Central memory CD8-positive, alpha-beta T cell (primary cell): ENCODE measurements at regions not wholly inside any gene's neighbourhood (a gene's known extent, or its start where the extent isn't known, plus 50 kb on each side); places are given as distances from the start of the nearest gene placed in this dataset.
A peak's percentile ranks its signal among the peaks of the same experiment; 100 is the strongest.

Source experiments
- ATAC-seq: fragments of 150-1000 bp; cut with Tn5 transposase; replicated peaks from 2 replicates; pipeline ENCODE4 v1.10.0; 2022; ENCODE audit warnings: mild to moderate bottlenecking, moderate FRiP score, moderate number of reproducible peaks; ENCODE audit not compliant: poor library complexity, severe bottlenecking; ENCODE audit errors: extremely low read depth
- DNase-seq, 2 donors: peaks; one replicate each; pipeline ENCODE4 v3.0.0; 2021; ENCODE audit warnings: low spot score in 2 of 2
- H3K27ac Mint-ChIP-seq: one replicate; pipeline ENCODE4 v1.8.0; 2022; ENCODE audit warnings: low read depth, mild to moderate bottlenecking, moderate library complexity, mixed read lengths
- H3K27me3 Mint-ChIP-seq: one replicate; pipeline ENCODE4 v1.8.0; 2022; ENCODE audit warnings: mixed read lengths
- H3K36me3 Mint-ChIP-seq: one replicate; pipeline ENCODE4 v1.8.0; 2022; ENCODE audit warnings: mild to moderate bottlenecking, moderate library complexity, mixed read lengths; ENCODE audit not compliant: insufficient read depth
- H3K4me1 Mint-ChIP-seq: one replicate; pipeline ENCODE4 v1.8.0; 2022; ENCODE audit warnings: mixed read lengths
- H3K4me3 Mint-ChIP-seq: one replicate; pipeline ENCODE4 v1.8.0; 2022; ENCODE audit warnings: mild to moderate bottlenecking, moderate library complexity, mixed read lengths
- H3K9me3 Mint-ChIP-seq: one replicate; pipeline ENCODE4 v1.8.0; 2022; ENCODE audit warnings: mixed read lengths

DNA sequence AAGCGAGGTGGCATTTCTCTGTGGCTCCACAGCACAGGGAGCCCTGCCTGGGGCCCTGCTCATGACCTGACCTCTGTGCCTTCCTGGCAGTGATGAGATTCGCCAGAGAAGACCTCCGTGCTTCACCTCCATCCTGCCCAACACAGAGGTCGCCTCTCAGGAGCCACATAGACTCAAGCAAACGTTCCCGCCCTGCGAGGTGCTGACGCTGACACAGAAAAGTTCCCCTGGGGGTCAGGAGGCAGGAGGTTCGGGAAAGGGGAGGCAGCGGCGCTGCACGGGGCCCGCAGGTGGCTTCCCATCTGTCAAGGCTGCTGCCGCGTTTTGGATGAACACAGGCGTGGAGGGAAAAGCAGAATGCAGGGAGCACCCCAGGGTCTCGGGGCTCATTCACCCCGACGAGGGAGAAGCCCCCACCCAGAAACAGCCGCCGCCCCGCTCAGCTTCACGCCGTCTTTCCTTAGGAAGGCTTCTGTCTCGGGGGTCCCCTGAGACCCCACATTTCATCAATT, 579.6 kb upstream of the SALL3 start:
- Mint-ChIP-seq H3K36me3 (no peaks in the 10 kb centered on the region), H3K9me3 (no peaks in the 10 kb centered on the region), H3K4me1 (no peaks in the 10 kb centered on the region), H3K27ac (no peak overlapping the region), H3K4me3 (no peak overlapping the region), H3K27me3 (peaks cover 5% of the 10 kb centered on the region)
- no peak for DNase-seq
- ATAC-seq = no peak

DNA sequence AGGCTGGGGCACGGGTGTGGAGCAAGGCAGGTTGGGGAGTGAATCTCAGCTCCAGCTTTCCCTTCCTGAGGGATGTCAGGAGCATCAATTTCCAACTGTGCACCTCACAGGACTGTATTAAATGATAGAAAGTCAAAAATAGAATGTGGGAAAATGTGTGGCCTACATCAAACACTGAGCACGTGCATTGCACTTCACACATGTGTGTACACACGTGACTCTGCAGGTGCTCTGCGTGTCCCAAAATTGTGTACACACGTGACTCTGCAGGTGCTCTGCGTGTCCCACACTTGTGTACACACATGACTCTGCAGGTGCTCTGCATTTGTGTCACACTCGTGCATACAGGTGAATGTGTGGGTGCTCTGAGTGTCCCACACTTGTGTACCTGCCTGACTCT, 577.2 kb upstream of the SALL3 start:
- no peak overlapping the region for H3K4me3 Mint-ChIP-seq
- peaks cover 29% of the 10 kb centered on the region for H3K27me3 Mint-ChIP-seq
- H3K36me3 Mint-ChIP-seq = no peaks in the 10 kb centered on the region
- H3K27ac Mint-ChIP-seq = no peak overlapping the region
- H3K9me3 Mint-ChIP-seq = no peaks in the 10 kb centered on the region
- DNase-seq (no peak), ATAC-seq (no peak)
- peaks cover 9% of the 10 kb centered on the region for H3K4me1 Mint-ChIP-seq

DNA sequence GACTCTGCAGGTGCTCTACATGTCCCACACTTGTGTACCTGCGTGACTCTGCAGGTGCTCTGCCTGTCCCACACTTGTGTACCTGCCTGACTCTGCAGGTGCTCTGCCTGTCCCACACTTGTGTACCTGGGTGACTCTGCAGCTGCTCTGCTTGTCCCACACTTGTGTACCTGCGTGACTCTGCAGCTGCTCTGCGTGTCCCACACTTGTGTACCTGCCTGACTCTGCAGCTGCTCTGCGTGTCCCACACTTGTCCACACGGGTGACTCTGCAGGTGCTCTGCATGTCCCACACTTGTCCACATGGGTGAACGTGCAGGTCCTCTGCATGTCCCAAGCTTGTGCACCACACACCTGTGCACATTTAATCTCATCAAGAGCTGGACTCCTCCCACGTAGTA, 576.7 kb upstream of the SALL3 start:
- Mint-ChIP-seq H3K9me3 (no peaks in the 10 kb centered on the region), H3K4me3 (no peak overlapping the region), H3K27me3 (peaks cover 32% of the 10 kb centered on the region), H3K4me1 (peaks cover 13% of the 10 kb centered on the region), H3K27ac (no peak overlapping the region), H3K36me3 (no peaks in the 10 kb centered on the region)
- no peak for ATAC-seq
- DNase-seq = no peak

DNA sequence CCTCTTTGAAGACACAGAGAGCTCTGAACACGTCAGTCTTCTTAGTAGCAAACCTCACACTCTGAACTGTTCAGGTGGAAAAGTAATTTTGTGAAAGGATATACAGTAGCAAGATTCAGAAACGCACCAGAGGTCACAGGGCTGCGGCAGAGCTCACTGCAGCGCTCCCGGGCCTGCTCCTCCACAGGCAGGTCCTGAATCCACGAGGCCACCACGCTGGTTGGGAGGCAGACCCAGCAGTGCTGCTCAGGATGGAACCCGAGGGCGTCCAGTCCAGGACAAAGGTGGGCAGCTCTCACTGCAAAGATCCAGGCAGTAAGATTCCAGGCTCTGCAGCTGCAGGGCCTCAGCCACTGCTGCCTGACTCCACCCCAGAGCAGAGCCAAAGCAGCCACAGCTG, 576.2 kb upstream of the SALL3 start:
- DNase-seq (no peak), ATAC-seq (no peak)
- Mint-ChIP-seq H3K36me3 (no peaks in the 10 kb centered on the region), H3K4me1 (peaks cover 16% of the 10 kb centered on the region), H3K9me3 (no peaks in the 10 kb centered on the region), H3K4me3 (no peak overlapping the region), H3K27ac (no peak overlapping the region), H3K27me3 (peaks cover 32% of the 10 kb centered on the region)

- Mint-ChIP-seq H3K27ac (no peak overlapping the region), H3K4me3 (no peak overlapping the region), H3K36me3 (peaks cover 2% of the 10 kb centered on the region), H3K9me3 (no peaks in the 10 kb centered on the region), H3K27me3 (peaks cover 40% of the 10 kb centered on the region), H3K4me1 (peaks cover 16% of the 10 kb centered on the region)
- DNase-seq (no peak), ATAC-seq (no peak)
Observed at GRCh38 chr18:78405763-78406162, 573.9 kb upstream of the SALL3 start.

- H3K4me3 Mint-ChIP-seq = peak overlapping the region; percentile 3
- peaks cover 16% of the 10 kb centered on the region for H3K4me1 Mint-ChIP-seq
- H3K9me3 Mint-ChIP-seq = no peaks in the 10 kb centered on the region
- H3K27ac Mint-ChIP-seq = no peak overlapping the region
- H3K27me3 Mint-ChIP-seq = peaks cover 43% of the 10 kb centered on the region
- peaks cover 2% of the 10 kb centered on the region for H3K36me3 Mint-ChIP-seq
- ATAC-seq (no peak), DNase-seq (no peak)
Observed at GRCh38 chr18:78406743-78407465, 572.7 kb upstream of the SALL3 start.

DNA sequence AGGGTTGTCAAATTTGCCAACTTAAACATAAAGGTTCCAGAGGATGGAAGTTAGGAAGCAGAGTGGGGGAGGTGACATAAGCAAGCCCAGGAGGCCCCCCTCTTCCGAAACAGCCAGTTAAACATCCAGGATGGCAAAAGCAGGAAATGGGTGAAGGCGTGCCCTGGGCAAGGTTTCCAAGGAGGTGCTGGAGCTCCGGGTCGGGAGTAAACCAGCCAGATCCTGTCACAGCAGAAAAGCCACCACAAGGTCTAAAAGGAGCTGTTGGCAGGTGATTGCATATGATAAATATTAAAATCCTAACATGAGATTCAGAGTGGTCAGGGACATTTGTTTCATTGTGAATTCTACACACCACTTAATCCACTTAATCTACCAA, 572.2 kb upstream of the SALL3 start:
- H3K4me3 Mint-ChIP-seq = peak overlapping the region; percentile 3
- H3K36me3 Mint-ChIP-seq = peaks cover 2% of the 10 kb centered on the region
- DNase-seq = no peak
- peaks cover 43% of the 10 kb centered on the region for H3K27me3 Mint-ChIP-seq
- no peaks in the 10 kb centered on the region for H3K9me3 Mint-ChIP-seq
- H3K27ac Mint-ChIP-seq = no peak overlapping the region
- ATAC-seq = no peak
- H3K4me1 Mint-ChIP-seq = peaks cover 16% of the 10 kb centered on the region

- no peak for ATAC-seq
Observed at GRCh38 chr18:78408623-78409022, 571.0 kb upstream of the SALL3 start.

DNA sequence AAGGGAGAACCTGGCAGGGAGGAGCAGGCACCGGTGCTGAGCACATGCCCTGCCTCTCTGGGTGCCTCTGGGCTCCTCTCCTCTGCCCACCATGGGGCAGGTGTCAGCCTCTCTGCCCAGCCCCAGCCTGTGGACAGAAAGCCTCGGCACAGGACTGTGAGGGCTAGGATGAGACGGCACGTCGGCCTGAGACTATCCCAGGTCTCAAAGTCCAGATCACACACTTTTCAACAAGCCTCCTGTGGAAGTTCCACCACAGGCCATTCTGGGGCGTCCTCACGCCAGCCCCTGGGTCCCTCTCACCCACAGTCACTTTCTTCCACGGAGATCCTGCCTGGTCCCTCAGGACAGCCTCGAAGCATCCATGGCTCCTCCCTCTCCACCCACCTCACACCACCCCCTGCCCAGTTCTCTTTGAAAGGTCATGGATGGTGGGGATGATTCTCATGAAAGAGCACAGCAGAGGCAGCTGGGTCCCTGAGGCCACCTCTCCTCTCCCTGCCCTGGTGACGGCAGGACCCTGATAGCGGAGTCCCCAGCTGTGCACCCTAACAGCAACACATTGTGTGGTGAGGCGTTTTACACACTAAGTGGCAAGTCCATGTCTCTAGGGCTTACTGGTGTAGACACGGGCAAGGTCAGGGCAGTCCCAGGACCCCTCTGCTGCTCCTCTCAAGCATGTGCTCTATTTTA, 569.4 kb upstream of the SALL3 start:
- no peak for DNase-seq
- H3K27me3 Mint-ChIP-seq = peaks cover 48% of the 10 kb centered on the region
- H3K27ac Mint-ChIP-seq = no peak overlapping the region
- H3K36me3 Mint-ChIP-seq = peaks cover 2% of the 10 kb centered on the region
- no peak for ATAC-seq
- no peak overlapping the region for H3K4me3 Mint-ChIP-seq
- no peaks in the 10 kb centered on the region for H3K9me3 Mint-ChIP-seq
- H3K4me1 Mint-ChIP-seq = peaks cover 16% of the 10 kb centered on the region

More at GRCh38 chr18:78408623-78409022, 571.0 kb upstream of the SALL3 start:
- H3K36me3 Mint-ChIP-seq = peaks cover 2% of the 10 kb centered on the region
- peaks cover 16% of the 10 kb centered on the region for H3K4me1 Mint-ChIP-seq
- no peaks in the 10 kb centered on the region for H3K9me3 Mint-ChIP-seq
- no peak overlapping the region for H3K27ac Mint-ChIP-seq
- no peak for DNase-seq
- H3K4me3 Mint-ChIP-seq = no peak overlapping the region
- peaks cover 48% of the 10 kb centered on the region for H3K27me3 Mint-ChIP-seq

GRCh38 chr18:78411539-78411938, 568.1 kb upstream of the SALL3 start:
- ATAC-seq = no peak
- H3K4me1 Mint-ChIP-seq = peaks cover 16% of the 10 kb centered on the region
- no peak overlapping the region for H3K4me3 Mint-ChIP-seq

DNA sequence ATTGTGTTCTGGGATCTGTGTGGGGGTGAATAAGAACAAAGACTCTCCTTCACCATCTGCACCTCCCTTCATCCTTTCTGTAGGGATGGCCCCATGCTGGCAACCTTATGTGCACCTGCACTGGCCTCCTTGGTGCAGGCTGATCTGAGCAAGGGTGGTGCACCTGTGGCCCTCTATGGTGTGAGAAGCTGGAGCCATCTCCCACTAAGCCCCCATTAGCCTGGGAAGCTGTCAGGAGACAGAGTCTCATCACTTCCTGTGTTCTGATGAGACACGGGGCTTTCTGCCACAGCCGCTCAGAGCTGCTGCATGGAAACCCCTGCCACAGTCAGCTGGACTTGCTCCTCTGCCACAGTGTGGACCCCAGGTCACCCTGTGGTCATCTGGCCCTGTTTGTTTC, 565.3 kb upstream of the SALL3 start:
- H3K27me3 Mint-ChIP-seq = peaks cover 23% of the 10 kb centered on the region
- no peak overlapping the region for H3K27ac Mint-ChIP-seq
- no peaks in the 10 kb centered on the region for H3K9me3 Mint-ChIP-seq
- H3K4me3 Mint-ChIP-seq = no peak overlapping the region
- H3K4me1 Mint-ChIP-seq = no peaks in the 10 kb centered on the region
- peaks cover 2% of the 10 kb centered on the region for H3K36me3 Mint-ChIP-seq
- no peak for DNase-seq
- no peak for ATAC-seq

More at GRCh38 chr18:78411539-78411938, 568.1 kb upstream of the SALL3 start:
- Mint-ChIP-seq H3K36me3 (peaks cover 2% of the 10 kb centered on the region), H3K9me3 (no peaks in the 10 kb centered on the region), H3K27ac (no peak overlapping the region), H3K27me3 (peaks cover 35% of the 10 kb centered on the region)
- no peak for DNase-seq

DNA sequence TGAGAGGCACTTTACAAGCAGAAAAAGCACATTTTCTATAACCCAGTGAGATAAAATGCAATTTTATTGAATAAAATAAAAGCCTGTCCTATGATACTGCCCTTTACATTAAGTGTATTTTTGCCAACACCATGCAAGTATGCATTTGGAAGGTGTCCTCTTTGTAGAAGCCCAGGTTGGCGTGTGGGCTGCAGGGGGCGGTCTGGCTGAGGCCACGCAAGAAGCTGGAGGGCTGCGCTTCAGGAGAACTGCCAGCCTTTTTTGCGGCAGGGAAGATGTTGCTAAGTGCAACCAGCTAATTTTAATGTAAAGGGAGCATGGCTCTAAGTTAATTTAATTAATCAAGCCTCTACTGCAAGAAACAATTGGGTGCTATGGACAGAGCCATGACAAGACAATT, 562.8 kb upstream of the SALL3 start:
- H3K27me3 Mint-ChIP-seq = peaks cover 12% of the 10 kb centered on the region
- ATAC-seq (no peak), DNase-seq (no peak)
- H3K27ac Mint-ChIP-seq = no peak overlapping the region
- H3K4me3 Mint-ChIP-seq = no peak overlapping the region
- H3K9me3 Mint-ChIP-seq = no peaks in the 10 kb centered on the region
- no peaks in the 10 kb centered on the region for H3K4me1 Mint-ChIP-seq
- H3K36me3 Mint-ChIP-seq = no peaks in the 10 kb centered on the region

GRCh38 chr18:78418379-78418778, 561.2 kb upstream of the SALL3 start:
- no peak for ATAC-seq
- Mint-ChIP-seq H3K27me3 (peaks cover 9% of the 10 kb centered on the region), H3K36me3 (no peaks in the 10 kb centered on the region), H3K4me1 (no peaks in the 10 kb centered on the region), H3K27ac (no peak overlapping the region), H3K4me3 (no peak overlapping the region), H3K9me3 (no peaks in the 10 kb centered on the region)
- no peak for DNase-seq
